Neural progenitor cell (in vitro differentiated cells): ENCODE measurements at regions not wholly inside any gene's neighbourhood (a gene's known extent, or its start where the extent isn't known, plus 50 kb on each side); places are given as distances from the start of the nearest gene placed in this dataset.

ENCODE experiments used
- DNase-seq: peaks from one replicate; pipeline ENCODE4 v3.0.0-alpha.2; 2016; ENCODE audit warnings: low spot score
- H2AFZ ChIP-seq: fragments of 200-600 bp; sonication (generic); replicated peaks from 2 replicates; pipeline ENCODE4 v1.6.1; 2016; ENCODE audit warnings: antibody characterized with exemption
- H3F3A ChIP-seq: fragments of 200-600 bp; sonication (generic); 2 replicates; pipeline ENCODE4 v1.6.1; 2016; ENCODE audit warnings: antibody characterized with exemption, low read depth
- H3K27ac ChIP-seq: fragments of 200-600 bp; sonication (generic); 2 replicates; pipeline ENCODE4 v1.5.1; 2016; ENCODE audit warnings: mild to moderate bottlenecking
- H3K27me3 ChIP-seq: fragments of 200-600 bp; sonication (generic); 2 replicates; pipeline ENCODE4 v1.6.1; 2016; ENCODE audit warnings: mild to moderate bottlenecking, moderate library complexity
- H3K36me3 ChIP-seq: fragments of 200-600 bp; sonication (generic); 2 replicates; pipeline ENCODE4 v1.5.1; 2016
- H3K4me1 ChIP-seq: fragments of 200-600 bp; sonication (generic); 2 replicates; pipeline ENCODE4 v1.6.1; 2016; ENCODE audit warnings: mixed run types
- H3K4me2 ChIP-seq: fragments of 200-600 bp; sonication (generic); 2 replicates; pipeline ENCODE4 v1.6.1; 2016
- H3K4me3 ChIP-seq: fragments of 200-600 bp; sonication (generic); 2 replicates; pipeline ENCODE4 v1.5.1; 2016
- H3K79me2 ChIP-seq: fragments of 200-600 bp; sonication (generic); 2 replicates; pipeline ENCODE4 v1.6.1; 2016; ENCODE audit warnings: low read depth
- H3K9ac ChIP-seq: fragments of 200-600 bp; sonication (generic); 2 replicates; pipeline ENCODE4 v1.6.1; 2016
- H3K9me3 ChIP-seq: fragments of 200-600 bp; sonication (generic); 2 replicates; pipeline ENCODE4 v1.5.1; 2016; ENCODE audit warnings: low read depth
- H4K20me1 ChIP-seq: fragments of 200-600 bp; sonication (generic); 2 replicates; pipeline ENCODE4 v1.6.1; 2016; ENCODE audit warnings: low read depth
- H3K27ac Mint-ChIP-seq: 3 replicates; pipeline ENCODE4 v1.8.0; 2021; ENCODE audit warnings: mixed read lengths
- H3K27me3 Mint-ChIP-seq: 2 replicates; pipeline ENCODE4 v1.8.0; 2022; ENCODE audit warnings: low read depth, mild to moderate bottlenecking, inconsistent platforms, moderate library complexity, mixed read lengths; ENCODE audit not compliant: insufficient read depth
- H3K36me3 Mint-ChIP-seq: 3 replicates; pipeline ENCODE4 v1.8.0; 2021; ENCODE audit warnings: mixed read lengths
- H3K4me1 Mint-ChIP-seq: 3 replicates; pipeline ENCODE4 v1.8.0; 2021; ENCODE audit warnings: mixed read lengths
- H3K4me3 Mint-ChIP-seq: 3 replicates; pipeline ENCODE4 v1.8.0; 2021; ENCODE audit warnings: mild to moderate bottlenecking, moderate library complexity, mixed read lengths
- H3K9me3 Mint-ChIP-seq: 3 replicates; pipeline ENCODE4 v1.8.0; 2020; ENCODE audit warnings: mixed read lengths
- CTCF ChIP-seq: fragments of 200-600 bp; sonication (generic); IDR thresholded peaks from 2 replicates; pipeline ENCODE4 v1.5.1; 2017; ENCODE audit warnings: antibody characterized with exemption, mild to moderate bottlenecking
- EZH2 ChIP-seq: fragments of 200-600 bp; sonication (generic); IDR thresholded peaks from 2 replicates; pipeline ENCODE4 v1.6.1; 2017; ENCODE audit warnings: antibody characterized with exemption, mild to moderate bottlenecking, moderate library complexity
- EZH2phosphoT487 ChIP-seq: fragments of 200-600 bp; sonication (generic); IDR thresholded peaks from 2 replicates; pipeline ENCODE4 v1.6.1; 2017; ENCODE audit warnings: antibody characterized with exemption

GRCh38 chr4:148954011-148954749 lies 512.0 kb upstream of the NR3C2 start:
- no peaks in the 10 kb centered on the region for H3K36me3 ChIP-seq
- Mint-ChIP-seq H3K27ac (no peak overlapping the region), H3K27me3 (no peaks in the 10 kb centered on the region), H3K36me3 (no peaks in the 10 kb centered on the region), H3K9me3 (no peaks in the 10 kb centered on the region), H3K4me3 (no peak overlapping the region), H3K4me1 (no peaks in the 10 kb centered on the region)
- no peak overlapping the region for H2AFZ ChIP-seq
- no peaks in the 10 kb centered on the region for H3K79me2 ChIP-seq
- H3F3A ChIP-seq: no peaks in the 10 kb centered on the region
- no peaks in the 10 kb centered on the region for H3K9me3 ChIP-seq
- DNase-seq: no peak
- no peak overlapping the region for H3K27ac ChIP-seq
- no peak overlapping the region for H3K9ac ChIP-seq
- H4K20me1 ChIP-seq: no peaks in the 10 kb centered on the region
- TF ChIP-seq CTCF (no peak), EZH2 (no peak), EZH2phosphoT487 (no peak)
- no peaks in the 10 kb centered on the region for H3K4me1 ChIP-seq
- H3K4me3 ChIP-seq: no peak overlapping the region
- H3K4me2 ChIP-seq: no peak overlapping the region
- H3K27me3 ChIP-seq: no peaks in the 10 kb centered on the region

- H3K27ac ChIP-seq: no peak overlapping the region
- no peaks in the 10 kb centered on the region for H3K9me3 ChIP-seq
- DNase-seq: no peak
- Mint-ChIP-seq H3K4me3 (no peak overlapping the region), H3K9me3 (no peaks in the 10 kb centered on the region), H3K4me1 (no peaks in the 10 kb centered on the region), H3K27me3 (no peaks in the 10 kb centered on the region), H3K27ac (no peak overlapping the region), H3K36me3 (no peaks in the 10 kb centered on the region)
- H3K79me2 ChIP-seq: no peaks in the 10 kb centered on the region
- no peak overlapping the region for H2AFZ ChIP-seq
- H3K9ac ChIP-seq: no peak overlapping the region
- no peaks in the 10 kb centered on the region for H3K27me3 ChIP-seq
- TF ChIP-seq CTCF (no peak), EZH2phosphoT487 (no peak), EZH2 (no peak)
- no peaks in the 10 kb centered on the region for H3K4me1 ChIP-seq
- H4K20me1 ChIP-seq: no peaks in the 10 kb centered on the region
- no peak overlapping the region for H3K4me2 ChIP-seq
- no peaks in the 10 kb centered on the region for H3F3A ChIP-seq
- H3K36me3 ChIP-seq: no peaks in the 10 kb centered on the region
- H3K4me3 ChIP-seq: no peak overlapping the region
Measured at GRCh38 chr4:148951346-148951745, 509.1 kb upstream of the NR3C2 start.

GRCh38 chr4:148946271-148946670 lies 504.1 kb upstream of the NR3C2 start:
- TF ChIP-seq CTCF (no peak), EZH2 (no peak), EZH2phosphoT487 (no peak)
- Histone ChIP-seq H3F3A (no peaks in the 10 kb centered on the region), H3K9me3 (no peaks in the 10 kb centered on the region), H3K27ac (no peak overlapping the region), H3K4me2 (no peak overlapping the region), H3K27me3 (no peaks in the 10 kb centered on the region), H2AFZ (no peak overlapping the region), H3K79me2 (no peaks in the 10 kb centered on the region), H3K4me1 (no peaks in the 10 kb centered on the region), H4K20me1 (no peaks in the 10 kb centered on the region), H3K36me3 (no peaks in the 10 kb centered on the region), H3K4me3 (no peak overlapping the region), H3K9ac (no peak overlapping the region)
- no peaks in the 10 kb centered on the region for H3K27me3 Mint-ChIP-seq
- no peak overlapping the region for H3K27ac Mint-ChIP-seq
- no peaks in the 10 kb centered on the region for H3K9me3 Mint-ChIP-seq
- H3K4me3 Mint-ChIP-seq: no peak overlapping the region
- DNase-seq: no peak
- no peaks in the 10 kb centered on the region for H3K36me3 Mint-ChIP-seq
- H3K4me1 Mint-ChIP-seq: peaks cover 9% of the 10 kb centered on the region
